ENCODE measurements at regions not wholly inside any gene's neighbourhood (a gene's known extent, or its start where the extent isn't known, plus 50 kb on each side); places are given as distances from the start of the nearest gene placed in this dataset.

DNA sequence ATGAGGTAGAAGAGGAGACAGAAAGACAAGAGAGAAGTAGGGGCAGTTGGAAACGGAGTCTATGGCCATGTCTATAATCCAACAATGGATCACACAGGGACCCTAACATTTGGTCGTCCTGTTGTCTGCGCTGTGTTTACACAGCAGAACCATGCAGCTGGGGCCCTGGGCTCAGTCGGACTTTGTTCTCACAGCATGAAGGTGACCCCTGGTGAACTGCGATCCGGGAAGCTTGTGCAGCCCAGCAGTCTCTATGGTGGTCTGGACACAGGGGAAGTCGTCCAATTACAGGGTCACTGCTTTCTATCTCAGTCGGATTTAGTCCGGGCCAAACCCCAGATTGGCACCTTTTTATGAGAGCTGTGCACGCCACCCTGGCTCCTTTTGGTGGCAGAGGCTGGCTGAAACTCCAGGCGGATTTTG, 153.6 kb downstream of the FOXA2 start (continued):
- TF ChIP-seq PITX1 (CRISPR knock-in tag; IDR thresholded peaks at IDR 0.05) (peak; percentile 94), TEAD3 (CRISPR knock-in tag; optimal IDR thresholded peaks at IDR 0.05; ENCODE audit: borderline replicate concordance) (peak; percentile 94), ATAD3A (CRISPR knock-in tag; IDR thresholded peaks at IDR 0.05) (no peak), CREB1 (IDR thresholded peaks at IDR 0.05) (no peak), CREB1 (CRISPR knock-in tag; IDR thresholded peaks at IDR 0.05) (no peak), JUNB (CRISPR knock-in tag; IDR thresholded peaks at IDR 0.05; ENCODE audit: borderline replicate concordance) (no peak), PAF1 (CRISPR knock-in tag; IDR thresholded peaks at IDR 0.05) (no peak), NCOR1 (IDR thresholded peaks at IDR 0.05; ENCODE audit: borderline replicate concordance, low read length) (peak; percentile 98), ZNF451 (CRISPR knock-in tag; IDR thresholded peaks at IDR 0.05) (peak; percentile 89), ZNF563 (CRISPR knock-in tag; IDR thresholded peaks at IDR 0.05) (no peak), ZNF737 (CRISPR knock-in tag; IDR thresholded peaks at IDR 0.05; ENCODE audit: borderline replicate concordance) (0 out of 2 replicates have a peak, but pooled peaks have one; percentile 20), ZSCAN30 (CRISPR knock-in tag; IDR thresholded peaks at IDR 0.05) (no peak), ZNF572 (CRISPR knock-in tag; IDR thresholded peaks at IDR 0.05) (0 out of 2 replicates have a peak, but pooled peaks have one; percentile 68), NFE2L2 (IDR thresholded peaks at IDR 0.05; ENCODE audit: low read length) (no peak), ZNF296 (CRISPR knock-in tag; conservative IDR thresholded peaks at IDR 0.05) (no peak), NFIC (IDR thresholded peaks at IDR 0.05; ENCODE audit: low read length) (peak; percentile 76), ZNF776 (CRISPR knock-in tag; IDR thresholded peaks at IDR 0.05) (peak; percentile 65; the same call in 1 of the 2 replicates), ZNF501 (CRISPR knock-in tag; IDR thresholded peaks at IDR 0.05) (peak; percentile 93), SMAD9 (CRISPR knock-in tag; IDR thresholded peaks at IDR 0.05) (peak; percentile 70; the same call in 1 of the 2 replicates), ZNF790 (CRISPR knock-in tag; IDR thresholded peaks at IDR 0.05; ENCODE audit: borderline replicate concordance) (0 out of 2 replicates have a peak, but pooled peaks have one; percentile 39), FOXK2 (IDR thresholded peaks at IDR 0.05) (peak; percentile 73)
- TF ChIP-seq, protein P1, sequence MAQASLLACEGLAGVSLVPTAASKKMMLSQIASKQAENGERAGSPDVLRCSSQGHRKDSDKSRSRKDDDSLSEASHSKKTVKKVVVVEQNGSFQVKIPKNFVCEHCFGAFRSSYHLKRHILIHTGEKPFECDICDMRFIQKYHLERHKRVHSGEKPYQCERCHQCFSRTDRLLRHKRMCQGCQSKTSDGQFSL (CRISPR knock-in tag; IDR thresholded peaks at IDR 0.05): peak; percentile 46; the same call in 1 of the 2 replicates
- TF ChIP-seq, protein P2, sequence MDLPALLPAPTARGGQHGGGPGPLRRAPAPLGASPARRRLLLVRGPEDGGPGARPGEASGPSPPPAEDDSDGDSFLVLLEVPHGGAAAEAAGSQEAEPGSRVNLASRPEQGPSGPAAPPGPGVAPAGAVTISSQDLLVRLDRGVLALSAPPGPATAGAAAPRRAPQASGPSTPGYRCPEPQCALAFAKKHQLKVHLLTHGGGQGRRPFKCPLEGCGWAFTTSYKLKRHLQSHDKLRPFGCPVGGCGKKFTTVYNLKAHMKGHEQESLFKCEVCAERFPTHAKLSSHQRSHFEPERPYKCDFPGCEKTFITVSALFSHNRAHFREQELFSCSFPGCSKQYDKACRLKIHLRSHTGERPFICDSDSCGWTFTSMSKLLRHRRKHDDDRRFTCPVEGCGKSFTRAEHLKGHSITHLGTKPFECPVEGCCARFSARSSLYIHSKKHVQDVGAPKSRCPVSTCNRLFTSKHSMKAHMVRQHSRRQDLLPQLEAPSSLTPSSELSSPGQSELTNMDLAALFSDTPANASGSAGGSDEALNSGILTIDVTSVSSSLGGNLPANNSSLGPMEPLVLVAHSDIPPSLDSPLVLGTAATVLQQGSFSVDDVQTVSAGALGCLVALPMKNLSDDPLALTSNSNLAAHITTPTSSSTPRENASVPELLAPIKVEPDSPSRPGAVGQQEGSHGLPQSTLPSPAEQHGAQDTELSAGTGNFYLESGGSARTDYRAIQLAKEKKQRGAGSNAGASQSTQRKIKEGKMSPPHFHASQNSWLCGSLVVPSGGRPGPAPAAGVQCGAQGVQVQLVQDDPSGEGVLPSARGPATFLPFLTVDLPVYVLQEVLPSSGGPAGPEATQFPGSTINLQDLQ (CRISPR knock-in tag; IDR thresholded peaks at IDR 0.05): no peak; the same call in 1 of the 2 replicates
- TF ChIP-seq, protein P3, sequence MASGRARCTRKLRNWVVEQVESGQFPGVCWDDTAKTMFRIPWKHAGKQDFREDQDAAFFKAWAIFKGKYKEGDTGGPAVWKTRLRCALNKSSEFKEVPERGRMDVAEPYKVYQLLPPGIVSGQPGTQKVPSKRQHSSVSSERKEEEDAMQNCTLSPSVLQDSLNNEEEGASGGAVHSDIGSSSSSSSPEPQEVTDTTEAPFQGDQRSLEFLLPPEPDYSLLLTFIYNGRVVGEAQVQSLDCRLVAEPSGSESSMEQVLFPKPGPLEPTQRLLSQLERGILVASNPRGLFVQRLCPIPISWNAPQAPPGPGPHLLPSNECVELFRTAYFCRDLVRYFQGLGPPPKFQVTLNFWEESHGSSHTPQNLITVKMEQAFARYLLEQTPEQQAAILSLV (CRISPR knock-in tag; IDR thresholded peaks at IDR 0.05; ENCODE audit: borderline replicate concordance): peak; percentile 88; the same call in 1 of the 2 replicates
- TF ChIP-seq, protein P4, sequence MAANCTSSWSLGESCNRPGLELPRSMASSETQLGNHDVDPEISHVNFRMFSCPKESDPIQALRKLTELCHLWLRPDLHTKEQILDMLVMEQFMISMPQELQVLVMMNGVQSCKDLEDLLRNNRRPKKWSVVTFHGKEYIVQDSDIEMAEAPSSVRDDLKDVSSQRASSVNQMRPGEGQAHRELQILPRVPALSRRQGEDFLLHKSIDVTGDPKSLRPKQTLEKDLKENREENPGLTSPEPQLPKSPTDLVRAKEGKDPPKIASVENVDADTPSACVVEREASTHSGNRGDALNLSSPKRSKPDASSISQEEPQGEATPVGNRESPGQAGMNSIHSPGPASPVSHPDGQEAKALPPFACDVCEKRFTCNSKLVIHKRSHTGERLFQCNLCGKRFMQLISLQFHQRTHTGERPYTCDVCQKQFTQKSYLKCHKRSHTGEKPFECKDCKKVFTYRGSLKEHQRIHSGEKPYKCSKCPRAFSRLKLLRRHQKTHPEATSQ (CRISPR knock-in tag; IDR thresholded peaks at IDR 0.05; ENCODE audit: borderline replicate concordance): peak; percentile 95
- TF ChIP-seq, protein P5, sequence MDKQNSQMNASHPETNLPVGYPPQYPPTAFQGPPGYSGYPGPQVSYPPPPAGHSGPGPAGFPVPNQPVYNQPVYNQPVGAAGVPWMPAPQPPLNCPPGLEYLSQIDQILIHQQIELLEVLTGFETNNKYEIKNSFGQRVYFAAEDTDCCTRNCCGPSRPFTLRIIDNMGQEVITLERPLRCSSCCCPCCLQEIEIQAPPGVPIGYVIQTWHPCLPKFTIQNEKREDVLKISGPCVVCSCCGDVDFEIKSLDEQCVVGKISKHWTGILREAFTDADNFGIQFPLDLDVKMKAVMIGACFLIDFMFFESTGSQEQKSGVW (CRISPR knock-in tag; IDR thresholded peaks at IDR 0.05; ENCODE audit: borderline replicate concordance): no peak

Data from HepG2 (cell line).